A549 (cell line): ENCODE measurements at regions not wholly inside any gene's neighbourhood (a gene's known extent, or its start where the extent isn't known, plus 50 kb on each side); places are given as distances from the start of the nearest gene placed in this dataset.

Experiments used
- KDM1A ChIP-seq: fragments of 200-600 bp; sonication (generic); IDR thresholded peaks from 2 replicates; pipeline ENCODE4 v1.6.1; 2016; ENCODE audit warnings: low read depth, mild to moderate bottlenecking
- SMC3 ChIP-seq: fragments of >200 bp; sonication (Bioruptor Twin); formaldehyde crosslinking; IDR thresholded peaks from 3 replicates; pipeline ENCODE4 v1.6.1; 2018; ENCODE audit warnings: inconsistent platforms
- ZNF302 ChIP-seq: fragments of 250-450 bp; sonication (Bioruptor Pico); IDR thresholded peaks from 2 replicates; pipeline ENCODE4 v1.9.0; 2021; ENCODE audit warnings: inconsistent platforms, mild to moderate bottlenecking, moderate library complexity

DNA sequence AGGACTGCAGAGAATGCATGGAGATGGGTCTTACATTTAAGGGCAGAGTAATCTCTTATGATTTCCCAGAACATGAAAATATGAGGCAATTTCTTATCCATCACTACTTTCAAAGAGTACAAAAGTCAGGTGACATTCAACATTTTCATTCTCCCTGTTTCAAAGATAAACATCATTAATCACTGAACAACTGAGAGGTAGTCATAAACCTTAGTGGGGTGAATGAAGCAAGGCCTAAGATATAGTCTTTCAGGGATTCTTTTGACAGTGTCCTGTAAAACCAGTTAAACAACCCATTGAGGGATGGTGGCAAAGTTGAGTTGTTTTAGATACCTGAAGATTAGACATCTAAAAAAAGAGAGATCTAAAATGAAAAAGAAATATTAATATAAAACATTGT, 271.6 kb upstream of the CBLB start:
- TF ChIP-seq SMC3, result no peak
- no peak for TF ChIP-seq ZNF302
- no peak for TF ChIP-seq KDM1A
